ENCODE measurements at regions not wholly inside any gene's neighbourhood (a gene's known extent, or its start where the extent isn't known, plus 50 kb on each side); places are given as distances from the start of the nearest gene placed in this dataset.

- H2BK5ac ChIP-seq (ENCODE audit: low read depth, low read length, poor library complexity, severe bottlenecking) = peak overlapping the region; percentile 37
- H2AFZ ChIP-seq (replicated peaks; ENCODE audit: low read length, poor library complexity) = no peak overlapping the region
- WGBS, 2 experiments (ENCODE audit: extremely low coverage in 2 of 2, insufficient read length in 1 of 2) = no CpG with 5 or more reads among the region's 4 CpGs
- H3K79me1 ChIP-seq (ENCODE audit: low read depth in 1 of 2, low read length in 2 of 2) = no peaks in the 10 kb centered on the region
- ChIA-PET CTCF (interaction anchor here (0.8 to 1.1 kb wide), 2 partner anchors 13 to 33 kb away, joined by 3 read pairs; no protein-coding TSS in a partner anchor), POLR2A (ENCODE audit: unreplicated experiment) (no interaction called here)
- H4K20me1 ChIP-seq (ENCODE audit: insufficient read depth, low read length) = no peaks in the 10 kb centered on the region
- no peaks in the 10 kb centered on the region for H3K36me3 ChIP-seq (ENCODE audit: control insufficient read depth, insufficient read depth, low read length)
- no peak overlapping the region for H2AK9ac ChIP-seq (replicated peaks; ENCODE audit: low read depth, low read length, poor library complexity)
- H3K18ac ChIP-seq (ENCODE audit: low read depth, low read length) = peak overlapping the region; percentile 92
- in situ Hi-C loops (cut with MboI; ENCODE audit: low sequenced_read_pairs) (no loop called here), intact Hi-C loops (cut with micrococcal nuclease) (no loop called here), dilution Hi-C loops (cut with HindIII; ENCODE audit: low sequenced_read_pairs, unreplicated experiment) (no loop called here)
- no peaks in the 10 kb centered on the region for H3K27me3 ChIP-seq (ENCODE audit: control insufficient read depth, insufficient read depth, low read length)
- H3K27ac ChIP-seq (ENCODE audit: insufficient read depth, low read length) = no peak overlapping the region
- H3K9ac ChIP-seq (ENCODE audit: low read depth, low read length) = no peak overlapping the region
- H3K4me2 ChIP-seq (ENCODE audit: low read depth, low read length) = peak overlapping the region; percentile 31; the same call in 1 of the 2 replicates
- H2BK120ac ChIP-seq (ENCODE audit: low read depth, low read length) = peak overlapping the region; percentile 82
- H3K9me3 ChIP-seq (ENCODE audit: control insufficient read depth, insufficient read depth, low read length) = peaks cover 2% of the 10 kb centered on the region; the same call in 1 of the 2 replicates
- H3K23ac ChIP-seq (ENCODE audit: low read depth, low read length) = no peak overlapping the region
- H2AK5ac ChIP-seq (ENCODE audit: low read depth, low read length) = peak overlapping the region; percentile 84; the same call in 1 of the 2 replicates
- H3K14ac ChIP-seq (replicated peaks; ENCODE audit: low read depth, low read length) = peak overlapping the region; percentile 50
- H2BK20ac ChIP-seq (ENCODE audit: low read depth, low read length) = peak overlapping the region; percentile 91; the same call in 1 of the 2 replicates
- peak overlapping the region in 1 of 2 experiments; percentile 22; a peak in 1 of 4 replicates for H4K8ac ChIP-seq (ENCODE audit: low read depth in 2 of 2, low read length in 2 of 2)
- no peak overlapping the region for H3K56ac ChIP-seq (ENCODE audit: extremely low read depth, insufficient read depth, low read length)
- peak overlapping the region; percentile 95; the same call in 1 of the 2 replicates for H4K5ac ChIP-seq (ENCODE audit: low read depth, low read length)
- TF ChIP-seq ELK1 (IDR thresholded peaks at IDR 0.05; ENCODE audit: borderline replicate concordance, low read depth, low read length) = no peak
- no peak for TF ChIP-seq BHLHE40 (IDR thresholded peaks at IDR 0.05; ENCODE audit: low read depth, low read length)
- no peak for TF ChIP-seq POLR2A (IDR thresholded peaks at IDR 0.05; ENCODE audit: low read depth, low read length)
- no peak for TF ChIP-seq RFX5 (IDR thresholded peaks at IDR 0.05; ENCODE audit: low read depth, low read length)
- TF ChIP-seq CHD1 (IDR thresholded peaks at IDR 0.05; ENCODE audit: low read depth, low read length) = no peak
- H3K9me1 ChIP-seq (ENCODE audit: insufficient read depth, low read length) = no peaks in the 10 kb centered on the region
- peak; percentile 14; the same call in 1 of the 2 replicates for ATAC-seq (ENCODE audit: low read depth)
- peaks cover 5% of the 10 kb centered on the region; the same call in 1 of the 2 replicates for H3K4me1 ChIP-seq (ENCODE audit: control insufficient read depth, insufficient read depth, low read length)
- peak overlapping the region; percentile 45; the same call in 2 of the 3 replicates for H2BK15ac ChIP-seq (ENCODE audit: low read depth, low read length)
- no TSS peak for BruUV-seq (replicated peaks)
- peak overlapping the region; percentile 39; the same call in 1 of the 2 replicates for H3K4ac ChIP-seq (ENCODE audit: low read depth, low read length)
- DNase-seq = no peak
- no peak overlapping the region for H3K4me3 ChIP-seq (ENCODE audit: insufficient read depth, low read depth, low read length)
- no peak overlapping the region for H4K91ac ChIP-seq (ENCODE audit: insufficient read depth, low read depth, low read length)
These were observed 149.3 kb upstream of the CCN2 start for GRCh38 chr6:132100388-132100990.

Measured in IMR-90 (cell line).